Fibroblast of gingiva (primary cell): ENCODE measurements at regions not wholly inside any gene's neighbourhood (a gene's known extent, or its start where the extent isn't known, plus 50 kb on each side); places are given as distances from the start of the nearest gene placed in this dataset.
"Not testable (repeated sequence)": the region's sequence is repeated elsewhere in the genome, so short reads cannot be mapped to it uniquely, and the experiment has no call there.

Source experiments
- DNase-seq: peaks from one replicate; pipeline ENCODE4 v3.0.0-alpha.2; 2011; ENCODE audit warnings: low read depth

GRCh38 chr13:84867246-84867645 lies 932.0 kb downstream of the SLITRK6 start:
- no peak for DNase-seq

- DNase-seq, result peak; percentile 9
These were observed 933.4 kb downstream of the SLITRK6 start for GRCh38 chr13:84865783-84866221.

GRCh38 chr13:84864341-84864740 lies 934.9 kb downstream of the SLITRK6 start:
- no peak for DNase-seq

- no peak for DNase-seq
These were observed 952.1 kb downstream of the SLITRK6 start for GRCh38 chr13:84847107-84847506.

- no peak for DNase-seq
These were observed 953.2 kb downstream of the SLITRK6 start for GRCh38 chr13:84845907-84846619.

GRCh38 chr13:84844473-84844872 lies 954.7 kb downstream of the SLITRK6 start:
- DNase-seq, result no peak

- no peak for DNase-seq
These were observed 955.9 kb downstream of the SLITRK6 start for GRCh38 chr13:84843368-84843767.

GRCh38 chr13:84834201-84834600 lies 951.9 kb upstream of the SLITRK1 start:
- no peak for DNase-seq

- no peak for DNase-seq
These were observed 949.7 kb upstream of the SLITRK1 start for GRCh38 chr13:84831666-84832657.

- no peak for DNase-seq
These were observed 941.3 kb upstream of the SLITRK1 start for GRCh38 chr13:84823528-84823927.

- no peak for DNase-seq
These were observed 939.0 kb upstream of the SLITRK1 start for GRCh38 chr13:84821261-84821660.

- no peak for DNase-seq
These were observed 934.4 kb upstream of the SLITRK1 start for GRCh38 chr13:84816567-84817105.

GRCh38 chr13:84812789-84813188 lies 930.5 kb upstream of the SLITRK1 start:
- DNase-seq, result no peak

- DNase-seq, result no peak
These were observed 929.8 kb upstream of the SLITRK1 start for GRCh38 chr13:84812078-84812477.

GRCh38 chr13:84810781-84811180 lies 928.5 kb upstream of the SLITRK1 start:
- no peak for DNase-seq

GRCh38 chr13:84802073-84802472 lies 919.8 kb upstream of the SLITRK1 start:
- no peak for DNase-seq

- no peak for DNase-seq
These were observed 902.3 kb upstream of the SLITRK1 start for GRCh38 chr13:84784443-84785153.

- no peak for DNase-seq
These were observed 895.0 kb upstream of the SLITRK1 start for GRCh38 chr13:84777316-84777715.

- DNase-seq, result no peak
These were observed 894.3 kb upstream of the SLITRK1 start for GRCh38 chr13:84776593-84776992.

GRCh38 chr13:84775920-84776319 lies 893.6 kb upstream of the SLITRK1 start:
- not testable (repeated sequence) for DNase-seq

GRCh38 chr13:84774111-84774510 lies 891.8 kb upstream of the SLITRK1 start:
- DNase-seq, result no peak

GRCh38 chr13:84760956-84761355 lies 878.7 kb upstream of the SLITRK1 start:
- DNase-seq, result no peak
